H9 (cell line): ENCODE measurements at regions not wholly inside any gene's neighbourhood (a gene's known extent, or its start where the extent isn't known, plus 50 kb on each side); places are given as distances from the start of the nearest gene placed in this dataset.

Experiments used
- DNase-seq: peaks from one replicate; pipeline ENCODE4 v3.0.0-alpha.2; 2017
- H2AFZ ChIP-seq: one replicate; pipeline ENCODE4 v1.6.1; 2013; ENCODE audit warnings: mild to moderate bottlenecking, low read length, control low read depth, moderate library complexity
- H2AK5ac ChIP-seq: 2 replicates; pipeline ENCODE4 v1.6.1; 2013; ENCODE audit warnings: low read length, control low read depth, mixed read lengths; ENCODE audit not compliant: insufficient read length
- H2BK120ac ChIP-seq: one replicate; pipeline ENCODE4 v1.6.1; 2013; ENCODE audit warnings: low read depth, mild to moderate bottlenecking, low read length, control low read depth, inconsistent platforms; ENCODE audit not compliant: poor library complexity, severe bottlenecking
- H2BK12ac ChIP-seq: 2 replicates; pipeline ENCODE4 v1.6.1; 2013; ENCODE audit warnings: low read length, control low read depth, mixed read lengths, low read depth; ENCODE audit not compliant: insufficient read length
- H2BK15ac ChIP-seq: 2 replicates; pipeline ENCODE4 v1.6.1; 2013; ENCODE audit warnings: low read depth, low read length, control low read depth
- H2BK20ac ChIP-seq: one replicate; pipeline ENCODE4 v1.6.1; 2013; ENCODE audit warnings: low read depth, mild to moderate bottlenecking, low read length, control low read depth, inconsistent platforms; ENCODE audit not compliant: poor library complexity, severe bottlenecking
- H2BK5ac ChIP-seq: 2 replicates; pipeline ENCODE4 v1.6.1; 2013; ENCODE audit warnings: low read length, control low read depth, mixed read lengths; ENCODE audit not compliant: insufficient read length
- H3K14ac ChIP-seq: 2 replicates; pipeline ENCODE4 v1.6.1; 2013; ENCODE audit warnings: low read length, control low read depth; ENCODE audit not compliant: insufficient read depth
- H3K18ac ChIP-seq: 2 replicates; pipeline ENCODE4 v1.6.1; 2013; ENCODE audit warnings: low read depth, mild to moderate bottlenecking, mixed read lengths, low read length, control low read depth; ENCODE audit not compliant: insufficient read length
- H3K23ac ChIP-seq: 2 replicates; pipeline ENCODE4 v1.6.1; 2013; ENCODE audit warnings: low read length, control low read depth, mixed read lengths, low read depth; ENCODE audit not compliant: insufficient read length
- H3K23me2 ChIP-seq: 2 replicates; pipeline ENCODE4 v1.6.1; 2013; ENCODE audit warnings: low read depth, mild to moderate bottlenecking, mixed read lengths, low read length, control low read depth; ENCODE audit not compliant: insufficient read length, poor library complexity, severe bottlenecking
- H3K27ac ChIP-seq: 2 replicates; pipeline ENCODE4 v1.5.1; 2013; ENCODE audit warnings: low read length, control low read depth, mixed read lengths, low read depth; ENCODE audit not compliant: insufficient read length
- H3K27me3 ChIP-seq: 2 replicates; pipeline ENCODE4 v1.6.1; 2013; ENCODE audit warnings: low read length, control low read depth, inconsistent platforms; ENCODE audit not compliant: insufficient read depth
- H3K4ac ChIP-seq: 2 replicates; pipeline ENCODE4 v1.6.1; 2013; ENCODE audit warnings: low read depth, mild to moderate bottlenecking, control low read depth, inconsistent platforms, low read length, moderate library complexity
- H3K4me1 ChIP-seq: 2 replicates; pipeline ENCODE4 v1.6.1; 2013; ENCODE audit warnings: low read length, control low read depth, inconsistent platforms; ENCODE audit not compliant: insufficient read depth
- H3K4me2 ChIP-seq: 2 replicates; pipeline ENCODE4 v1.6.1; 2013; ENCODE audit warnings: low read length, control low read depth, mixed read lengths; ENCODE audit not compliant: insufficient read length, insufficient read depth
- H3K56ac ChIP-seq: 2 replicates; pipeline ENCODE4 v1.6.1; 2013; ENCODE audit warnings: low read depth, mild to moderate bottlenecking, mixed read lengths, low read length, control low read depth; ENCODE audit not compliant: insufficient read length
- H3K79me1 ChIP-seq: 2 replicates; pipeline ENCODE4 v1.6.1; 2013; ENCODE audit warnings: low read depth, mild to moderate bottlenecking, moderate library complexity, low read length, control low read depth, inconsistent platforms; ENCODE audit not compliant: insufficient read depth, poor library complexity, severe bottlenecking
- H3K79me2 ChIP-seq: 2 replicates; pipeline ENCODE4 v1.6.1; 2013; ENCODE audit warnings: low read length, control low read depth, inconsistent platforms; ENCODE audit not compliant: insufficient read depth
- H3K9ac ChIP-seq: 2 replicates; pipeline ENCODE4 v1.6.1; 2013; ENCODE audit warnings: low read length, control low read depth, mixed read lengths; ENCODE audit not compliant: insufficient read length; ENCODE audit errors: extremely low read depth
- H3K9me3 ChIP-seq: one replicate; pipeline ENCODE4 v1.6.1; 2013; ENCODE audit warnings: low read depth, low read length, inconsistent platforms; ENCODE audit not compliant: control insufficient read depth
- H3T11ph ChIP-seq: one replicate; pipeline ENCODE4 v1.6.1; 2013; ENCODE audit warnings: mild to moderate bottlenecking, low read length, control low read depth, inconsistent platforms
- H4K20me1 ChIP-seq: one replicate; pipeline ENCODE4 v1.6.1; 2013; ENCODE audit not compliant: control insufficient read depth, insufficient read length, insufficient read depth
- H4K5ac ChIP-seq: 2 replicates; pipeline ENCODE4 v1.6.1; 2013; ENCODE audit warnings: low read depth, mild to moderate bottlenecking, mixed read lengths, low read length, control low read depth; ENCODE audit not compliant: insufficient read length
- H4K8ac ChIP-seq: replicated peaks from 2 replicates; pipeline ENCODE4 v1.6.1; 2013; ENCODE audit warnings: low read length, control low read depth, mixed read lengths, low read depth; ENCODE audit not compliant: insufficient read length
- H4K91ac ChIP-seq: 2 replicates; pipeline ENCODE4 v1.6.1; 2013; ENCODE audit warnings: low read depth, mild to moderate bottlenecking, moderate library complexity, mixed read lengths, low read length, control low read depth; ENCODE audit not compliant: insufficient read length
- H3K27ac Mint-ChIP-seq, 3 experiments: 2 replicates in 2 of 3; 3 replicates in 1 of 3; pipeline ENCODE4 v1.8.0; 2020 to 2021; ENCODE audit warnings: mixed read lengths in 3 of 3, mild to moderate bottlenecking in 1 of 3, moderate library complexity in 1 of 3
- H3K27me3 Mint-ChIP-seq: 2 replicates; pipeline ENCODE4 v1.8.0; 2021; ENCODE audit warnings: low read depth, mild to moderate bottlenecking, moderate library complexity, mixed read lengths
- H3K36me3 Mint-ChIP-seq, 3 experiments: 2 replicates in 2 of 3; 3 replicates in 1 of 3; pipeline ENCODE4 v1.8.0; 2020 to 2021; ENCODE audit warnings: low read depth in 3 of 3, mixed read lengths in 3 of 3; ENCODE audit not compliant: insufficient read depth in 1 of 3
- H3K4me1 Mint-ChIP-seq, 2 experiments: 2 replicates each; pipeline ENCODE4 v1.8.0; 2020; ENCODE audit warnings: mixed read lengths in 2 of 2
- H3K4me3 Mint-ChIP-seq, 2 experiments: 2 replicates in 1 of 2; 3 replicates in 1 of 2; pipeline ENCODE4 v1.8.0; 2020 to 2021; ENCODE audit warnings: mild to moderate bottlenecking in 2 of 2, mixed read lengths in 2 of 2, moderate library complexity in 1 of 2
- H3K9me3 Mint-ChIP-seq, 2 experiments: 2 replicates in 1 of 2; 3 replicates in 1 of 2; pipeline ENCODE4 v1.8.0; 2020; ENCODE audit warnings: mild to moderate bottlenecking in 2 of 2, mixed read lengths in 2 of 2, moderate library complexity in 1 of 2
- WGBS: extraction: QIAGEN DNeasy Blood & Tissue Kit; methylation state at CpG from one replicate; pipeline ENCODE4 v1.1.7; 2013; ENCODE audit warnings: missing lambda C conversion rate, low lambda C conversion rate, mixed read lengths; ENCODE audit not compliant: insufficient read length; ENCODE audit errors: extremely low coverage; 5-methylcytosine and 5-hydroxymethylcytosine counted together
- TF ChIP-seq, protein P1 (sequence below): fragments of 200-600 bp; sonication (generic); conservative IDR thresholded peaks from 3 replicates; pipeline ENCODE4 v1.8.0; 2021; ENCODE audit warnings: antibody characterized with exemption, mild to moderate bottlenecking

DNA sequence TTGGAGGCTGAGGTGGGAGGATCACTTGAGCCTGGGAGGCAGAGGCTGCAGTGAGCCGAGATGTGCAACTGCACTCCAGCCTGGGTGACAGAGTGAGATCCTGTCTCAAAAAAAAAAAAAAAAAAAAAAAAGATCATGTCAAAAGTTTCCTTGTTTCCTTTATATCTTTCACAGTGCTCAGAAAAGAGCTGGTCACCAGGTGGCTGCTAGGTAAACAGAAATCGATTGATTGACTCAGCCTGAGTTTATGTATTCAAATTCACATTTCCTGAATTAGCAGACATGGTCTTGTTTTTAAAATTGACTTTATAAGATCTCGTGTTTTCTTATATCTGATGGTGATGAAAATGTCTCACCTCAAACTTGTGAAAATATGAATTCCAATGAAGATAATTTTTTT is 261.8 kb upstream of the FANCL start:
- no CpG with 5 or more reads among the region's 3 CpGs for WGBS
- Histone ChIP-seq H2BK20ac (no peak overlapping the region), H4K8ac (no peak overlapping the region), H2BK120ac (no peak overlapping the region), H4K5ac (no peak overlapping the region), H4K20me1 (no peaks in the 10 kb centered on the region), H2BK5ac (no peak overlapping the region), H2BK12ac (no peak overlapping the region), H3K27ac (no peak overlapping the region), H3K79me2 (no peaks in the 10 kb centered on the region), H3K4ac (no peak overlapping the region), H2BK15ac (no peak overlapping the region), H3K27me3 (no peaks in the 10 kb centered on the region), H3K4me1 (peaks cover 9% of the 10 kb centered on the region), H3T11ph (no peak overlapping the region), H3K9ac (no peak overlapping the region), H3K18ac (no peak overlapping the region), H3K23me2 (no peaks in the 10 kb centered on the region), H4K91ac (no peak overlapping the region), H3K14ac (no peak overlapping the region), H3K23ac (no peak overlapping the region), H3K56ac (no peak overlapping the region), H3K9me3 (no peaks in the 10 kb centered on the region), H2AK5ac (no peak overlapping the region), H3K4me2 (no peak overlapping the region), H2AFZ (no peak overlapping the region), H3K79me1 (no peaks in the 10 kb centered on the region)
- Mint-ChIP-seq H3K4me1 (peaks cover 41% of the 10 kb centered on the region in 2 experiments), H3K27ac (no peak overlapping the region), H3K9me3 (no peaks in the 10 kb centered on the region), H3K27me3 (no peaks in the 10 kb centered on the region), H3K36me3 (no peaks in the 10 kb centered on the region; a peak in 1 of 7 replicates), H3K4me3 (no peak overlapping the region)
- DNase-seq = no peak
- TF ChIP-seq, protein P1, sequence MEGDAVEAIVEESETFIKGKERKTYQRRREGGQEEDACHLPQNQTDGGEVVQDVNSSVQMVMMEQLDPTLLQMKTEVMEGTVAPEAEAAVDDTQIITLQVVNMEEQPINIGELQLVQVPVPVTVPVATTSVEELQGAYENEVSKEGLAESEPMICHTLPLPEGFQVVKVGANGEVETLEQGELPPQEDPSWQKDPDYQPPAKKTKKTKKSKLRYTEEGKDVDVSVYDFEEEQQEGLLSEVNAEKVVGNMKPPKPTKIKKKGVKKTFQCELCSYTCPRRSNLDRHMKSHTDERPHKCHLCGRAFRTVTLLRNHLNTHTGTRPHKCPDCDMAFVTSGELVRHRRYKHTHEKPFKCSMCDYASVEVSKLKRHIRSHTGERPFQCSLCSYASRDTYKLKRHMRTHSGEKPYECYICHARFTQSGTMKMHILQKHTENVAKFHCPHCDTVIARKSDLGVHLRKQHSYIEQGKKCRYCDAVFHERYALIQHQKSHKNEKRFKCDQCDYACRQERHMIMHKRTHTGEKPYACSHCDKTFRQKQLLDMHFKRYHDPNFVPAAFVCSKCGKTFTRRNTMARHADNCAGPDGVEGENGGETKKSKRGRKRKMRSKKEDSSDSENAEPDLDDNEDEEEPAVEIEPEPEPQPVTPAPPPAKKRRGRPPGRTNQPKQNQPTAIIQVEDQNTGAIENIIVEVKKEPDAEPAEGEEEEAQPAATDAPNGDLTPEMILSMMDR = no peak
